NCI-H2171 (cell line): ENCODE measurements at regions not wholly inside any gene's neighbourhood (a gene's known extent, or its start where the extent isn't known, plus 50 kb on each side); places are given as distances from the start of the nearest gene placed in this dataset.

Experiments
- DNase-seq: peaks from one replicate; lab custom pipeline; 2025; lab: John Stamatoyannopoulos, UW

GRCh38 chr1:106435269-106435668 is 621.2 kb upstream of the PRMT6 start:
- no peak for DNase-seq

DNA sequence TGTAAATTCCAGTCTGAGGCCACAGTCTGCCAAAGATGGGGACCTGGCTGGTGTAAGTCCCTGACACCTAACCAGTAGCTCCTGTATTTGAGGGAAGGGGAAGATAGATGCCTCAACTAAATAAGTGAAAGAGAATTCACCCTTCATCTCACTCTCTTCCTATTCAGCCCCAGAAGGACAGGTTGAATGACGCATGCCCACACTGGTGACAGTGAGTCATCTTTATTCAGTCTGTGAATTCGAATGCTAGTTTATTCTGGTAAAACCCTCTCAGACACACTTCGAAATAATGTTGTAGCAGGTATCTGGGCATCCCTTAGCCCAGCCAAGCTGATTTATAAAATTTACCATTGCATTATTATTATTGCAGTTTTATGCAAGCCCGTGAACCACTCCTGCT is 617.0 kb upstream of the PRMT6 start:
- no peak for DNase-seq

DNA sequence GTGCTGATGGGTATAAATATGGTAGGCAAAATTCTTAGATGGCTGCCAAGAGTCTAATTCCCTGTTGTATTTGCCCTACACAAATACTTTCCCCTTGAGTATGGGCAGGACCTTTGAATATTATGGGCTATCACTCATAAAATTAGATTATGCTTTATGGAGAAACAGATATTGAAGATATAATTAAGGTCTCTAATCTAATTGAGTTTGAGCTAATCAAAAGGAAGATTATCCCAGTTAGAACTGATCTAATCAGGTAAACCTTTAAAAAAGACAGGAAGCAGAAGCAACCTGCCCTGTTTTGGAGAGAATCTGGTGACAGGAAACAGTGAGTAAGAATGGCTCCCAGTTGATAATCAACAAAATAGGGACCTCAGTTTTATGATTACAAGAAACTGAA is 609.0 kb upstream of the PRMT6 start:
- DNase-seq: no peak

GRCh38 chr1:106456832-106457231 is 599.6 kb upstream of the PRMT6 start:
- no peak for DNase-seq

DNA sequence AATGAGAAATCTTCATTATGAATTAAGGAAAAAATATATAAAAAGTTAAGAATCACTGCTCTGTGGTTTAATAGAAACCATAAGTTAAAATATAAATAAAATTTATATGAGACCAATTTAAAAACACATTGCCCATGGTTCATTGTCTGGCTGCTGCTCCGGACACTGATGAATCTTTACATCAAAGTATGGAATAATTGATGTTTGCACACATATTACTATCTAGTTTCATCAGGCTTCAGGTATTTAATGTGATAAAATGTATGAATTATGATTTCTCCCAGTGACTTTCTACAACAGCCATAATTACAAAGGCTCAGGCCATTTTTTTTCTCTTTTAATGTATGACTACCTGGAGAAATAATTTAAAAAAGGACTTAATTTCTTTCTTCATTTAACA is 599.1 kb upstream of the PRMT6 start:
- DNase-seq: no peak

DNA sequence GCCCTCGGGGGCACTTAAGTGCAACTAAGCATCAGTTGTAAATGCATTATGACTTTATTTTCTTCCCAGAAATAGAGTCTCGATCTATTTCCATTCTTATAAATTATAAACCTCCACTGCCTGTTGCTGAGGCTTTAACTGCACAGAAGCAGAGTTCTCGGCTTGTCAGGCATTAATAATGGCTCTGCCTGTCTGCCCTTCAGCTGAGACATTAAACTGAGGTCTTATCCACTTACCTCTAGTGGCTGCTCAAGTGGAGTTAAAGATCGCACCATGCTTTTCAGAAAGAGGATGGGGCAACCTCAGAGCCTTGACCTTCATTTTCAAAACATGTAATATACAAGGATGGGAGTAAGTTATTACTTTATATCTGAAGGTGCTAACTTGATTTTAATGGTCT is 597.6 kb upstream of the PRMT6 start:
- DNase-seq: no peak

GRCh38 chr1:106459418-106459817 is 597.1 kb upstream of the PRMT6 start:
- DNase-seq: no peak

- no peak for DNase-seq
Measured at GRCh38 chr1:106465666-106466065, 590.8 kb upstream of the PRMT6 start.

- no peak for DNase-seq
Measured at GRCh38 chr1:106480629-106481028, 575.8 kb upstream of the PRMT6 start.

GRCh38 chr1:106492880-106493279 is 563.6 kb upstream of the PRMT6 start:
- no peak for DNase-seq

- DNase-seq: no peak
Measured at GRCh38 chr1:106494646-106495045, 561.8 kb upstream of the PRMT6 start.

DNA sequence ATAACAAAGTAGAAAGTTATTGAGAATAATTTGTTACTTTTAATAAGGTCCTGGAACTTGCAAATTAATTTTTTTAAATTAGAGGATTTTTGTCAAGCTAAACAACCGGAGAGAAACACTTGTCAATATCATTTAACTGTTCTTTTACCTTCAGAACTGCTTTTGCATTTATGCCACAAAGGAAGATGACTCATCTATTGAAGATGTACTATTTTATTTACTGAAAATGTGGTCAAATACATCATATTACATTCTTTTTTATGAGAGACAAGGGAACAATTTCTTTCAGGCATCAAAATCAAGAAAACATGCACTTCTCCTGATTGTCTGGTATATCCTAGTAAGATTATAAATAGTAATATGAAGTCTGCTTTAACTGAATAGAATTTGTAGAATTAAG is 558.2 kb upstream of the PRMT6 start:
- no peak for DNase-seq

GRCh38 chr1:106502659-106503058 is 553.8 kb upstream of the PRMT6 start:
- no peak for DNase-seq

DNA sequence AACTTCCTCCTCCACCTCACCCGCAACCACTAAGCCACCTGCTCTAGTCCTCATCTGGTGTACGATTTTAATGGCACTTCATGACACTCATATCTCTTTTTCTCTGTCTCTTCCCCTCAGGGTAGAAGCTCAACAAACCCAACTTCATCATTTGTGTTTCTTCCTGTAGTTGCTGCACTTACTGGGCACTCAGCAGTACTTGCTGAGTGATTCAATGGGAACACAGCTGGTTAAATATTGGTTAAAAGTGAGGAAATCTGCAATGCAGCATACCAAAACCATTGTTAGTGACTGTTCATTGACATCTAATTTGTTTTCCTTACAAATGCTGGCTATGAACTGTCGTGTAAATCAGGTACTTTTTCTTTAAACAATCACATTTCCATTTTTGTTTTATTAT is 541.1 kb upstream of the PRMT6 start:
- DNase-seq: no peak

DNA sequence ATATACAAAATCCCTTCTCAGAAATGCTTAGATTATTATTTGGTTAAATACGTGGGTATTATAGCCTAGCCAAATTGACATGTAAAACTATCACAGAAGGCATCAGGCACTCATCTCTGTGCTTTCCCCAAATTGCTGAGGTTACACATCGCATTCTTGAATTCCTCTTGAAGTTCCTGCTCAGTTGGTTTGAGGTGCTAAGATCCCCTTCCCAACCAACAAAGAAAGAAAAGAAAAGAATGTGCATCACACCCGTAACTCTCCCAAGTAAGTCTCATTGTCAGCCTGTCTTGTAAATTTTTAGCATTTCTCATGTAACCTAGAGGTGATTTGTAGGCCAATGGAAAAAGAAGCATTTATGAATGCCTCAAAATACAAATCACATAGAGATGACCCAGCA is 539.2 kb upstream of the PRMT6 start:
- DNase-seq: no peak

GRCh38 chr1:106523497-106523896 is 533.0 kb upstream of the PRMT6 start:
- no peak for DNase-seq

DNA sequence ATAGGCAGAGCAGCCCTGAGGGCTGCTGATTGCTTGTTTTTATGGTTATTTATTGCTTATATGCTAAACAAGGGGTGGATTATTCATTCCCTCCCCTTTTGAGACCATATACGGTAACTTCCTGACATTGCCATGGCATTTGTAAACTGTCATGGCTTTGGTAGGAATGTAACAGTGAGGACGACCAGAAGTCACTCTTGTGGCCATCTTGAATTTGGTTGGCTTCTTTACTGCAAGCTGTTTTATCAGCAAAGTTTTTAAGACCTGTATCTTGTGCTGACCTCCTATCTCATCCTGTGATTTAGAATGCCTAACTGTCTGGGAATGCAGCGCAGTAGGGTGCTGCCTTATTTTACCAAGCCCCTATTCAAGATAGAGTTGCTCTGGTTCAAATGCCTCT is 531.8 kb upstream of the PRMT6 start:
- no peak for DNase-seq

- no peak for DNase-seq
Measured at GRCh38 chr1:106526650-106527049, 529.8 kb upstream of the PRMT6 start.

- DNase-seq: no peak
Measured at GRCh38 chr1:106534612-106535011, 521.9 kb upstream of the PRMT6 start.

DNA sequence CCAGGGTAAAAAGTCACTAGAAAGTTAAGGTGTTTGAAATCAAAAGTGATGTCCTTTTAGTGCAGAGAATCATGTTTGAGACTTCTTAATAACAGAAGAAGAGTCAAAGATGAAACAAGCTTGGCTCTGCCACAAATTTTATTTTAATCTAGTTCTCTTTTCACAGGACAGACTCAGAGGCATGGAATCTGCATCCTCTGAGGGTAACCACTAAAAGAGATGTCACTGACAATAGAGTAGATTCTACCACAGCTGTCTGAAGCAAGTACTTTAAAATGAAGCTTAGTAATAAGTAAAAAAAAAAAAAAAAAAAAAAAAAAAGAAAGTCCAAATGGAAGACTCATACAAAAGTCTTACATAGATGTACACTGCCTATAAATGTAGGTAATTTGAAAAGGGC is 519.7 kb upstream of the PRMT6 start:
- no peak for DNase-seq

GRCh38 chr1:106548726-106549125 is 507.7 kb upstream of the PRMT6 start:
- DNase-seq: no peak

- no peak for DNase-seq
Measured at GRCh38 chr1:106554294-106554693, 502.2 kb upstream of the PRMT6 start.

- no peak for DNase-seq
Measured at GRCh38 chr1:106555571-106555970, 500.9 kb upstream of the PRMT6 start.

- DNase-seq: no peak
Measured at GRCh38 chr1:106564192-106564591, 492.3 kb upstream of the PRMT6 start.
